Neural cell (in vitro differentiated cells): ENCODE measurements at regions not wholly inside any gene's neighbourhood (a gene's known extent, or its start where the extent isn't known, plus 50 kb on each side); places are given as distances from the start of the nearest gene placed in this dataset.

Source experiments
- H2AFZ ChIP-seq: fragments of 200-600, 300-800 bp; sonication (generic), shearing (Covaris generic); 2 replicates; pipeline ENCODE4 v1.6.0; 2014; ENCODE audit warnings: low read depth, mild to moderate bottlenecking, antibody characterized with exemption, low read length, moderate library complexity
- H3F3A ChIP-seq: fragments of 200-600 bp; shearing (Covaris generic); 2 replicates; pipeline ENCODE4 v1.6.1; 2016; ENCODE audit warnings: mild to moderate bottlenecking, moderate library complexity, mixed read lengths, antibody characterized with exemption, low read length; ENCODE audit not compliant: insufficient read depth, poor library complexity, severe bottlenecking
- H3K27ac ChIP-seq: fragments of 200-600, 300-800 bp; sonication (generic), shearing (Covaris generic); 2 replicates; pipeline ENCODE4 v1.5.1; 2014; ENCODE audit warnings: mild to moderate bottlenecking, low read length, moderate library complexity
- H3K27me3 ChIP-seq: fragments of 300-800, 200-600 bp; sonication (generic), shearing (Covaris generic); 2 replicates; pipeline ENCODE4 v1.6.0; 2014; ENCODE audit warnings: mild to moderate bottlenecking, low read depth, low read length, moderate library complexity; ENCODE audit not compliant: insufficient read depth
- H3K36me3 ChIP-seq: fragments of 300-800, 200-600 bp; sonication (generic), shearing (Covaris generic); 2 replicates; pipeline ENCODE4 v1.5.1; 2014; ENCODE audit warnings: mild to moderate bottlenecking, antibody characterized with exemption, low read length, moderate library complexity; ENCODE audit not compliant: insufficient read depth
- H3K4me2 ChIP-seq: fragments of 300-800, 200-600 bp; sonication (generic), shearing (Covaris generic); 2 replicates; pipeline ENCODE4 v1.6.0; 2014; ENCODE audit warnings: mild to moderate bottlenecking, low read length
- H3K4me3 ChIP-seq: fragments of 300-800, 200-600 bp; sonication (generic), shearing (Covaris generic); 2 replicates; pipeline ENCODE4 v1.5.1; 2014; ENCODE audit warnings: mild to moderate bottlenecking, low read length, moderate library complexity
- H3K79me2 ChIP-seq: fragments of 200-600 bp; shearing (Covaris generic); replicated peaks from 2 replicates; pipeline ENCODE4 v1.6.0; 2014; ENCODE audit warnings: mild to moderate bottlenecking, low read length, moderate library complexity; ENCODE audit not compliant: insufficient read depth
- H3K9ac ChIP-seq: fragments of 300-800, 200-600 bp; sonication (generic), shearing (Covaris generic); 2 replicates; pipeline ENCODE4 v1.6.1; 2016; ENCODE audit warnings: mild to moderate bottlenecking, low read length, mixed read lengths
- H3K9me2 ChIP-seq: fragments of 200-600 bp; shearing (Covaris generic); 2 replicates; pipeline ENCODE4 v1.6.1; 2016; ENCODE audit warnings: mild to moderate bottlenecking, low read length, mixed read lengths; ENCODE audit not compliant: insufficient read depth
- H3K9me3 ChIP-seq: fragments of 200-600, 300-800 bp; sonication (generic), shearing (Covaris generic); 2 replicates; pipeline ENCODE4 v1.6.1; 2016; ENCODE audit warnings: mild to moderate bottlenecking, mixed run types, low read length, moderate library complexity, mixed read lengths
- H4K20me1 ChIP-seq: fragments of 200-600 bp; shearing (Covaris generic); 2 replicates; pipeline ENCODE4 v1.6.1; 2016; ENCODE audit warnings: mild to moderate bottlenecking, mixed run types; ENCODE audit not compliant: insufficient read depth
- CTCF ChIP-seq: fragments of 450-650 bp; IDR thresholded peaks from 2 replicates; pipeline ENCODE4 v1.5.1; 2014; ENCODE audit warnings: antibody characterized with exemption, mild to moderate bottlenecking, moderate library complexity; ENCODE audit not compliant: poor library complexity, severe bottlenecking
- EP300 ChIP-seq: fragments of 450-650 bp; conservative IDR thresholded peaks from 2 replicates; pipeline ENCODE4 v1.6.1; 2014; ENCODE audit warnings: antibody characterized with exemption, mild to moderate bottlenecking, moderate library complexity; ENCODE audit not compliant: poor library complexity, severe bottlenecking
- EZH2 ChIP-seq: fragments of 200-600, 300-800 bp; shearing (Covaris generic), sonication (generic); IDR thresholded peaks from 2 replicates; pipeline ENCODE4 v1.6.1; 2014; ENCODE audit warnings: antibody characterized with exemption, low read length, borderline replicate concordance, mild to moderate bottlenecking; ENCODE audit not compliant: insufficient read depth, poor library complexity, severe bottlenecking
- MXI1 ChIP-seq: fragments of 450-650 bp; conservative IDR thresholded peaks from 2 replicates; pipeline ENCODE4 v1.6.1; 2014; ENCODE audit warnings: antibody characterized with exemption, mild to moderate bottlenecking; ENCODE audit not compliant: poor library complexity, severe bottlenecking
- POLR2AphosphoS5 ChIP-seq: IDR thresholded peaks from 2 replicates; pipeline ENCODE4 v1.6.1; 2012
- RAD21 ChIP-seq: fragments of 450-650 bp; conservative IDR thresholded peaks from 2 replicates; pipeline ENCODE4 v1.6.1; 2014; ENCODE audit warnings: antibody characterized with exemption, mild to moderate bottlenecking, moderate library complexity
- REST ChIP-seq: IDR thresholded peaks from 2 replicates; pipeline ENCODE4 v1.6.1; 2012; ENCODE audit warnings: borderline replicate concordance
- SMC3 ChIP-seq: fragments of 450-650 bp; conservative IDR thresholded peaks from 2 replicates; pipeline ENCODE4 v1.6.1; 2014; ENCODE audit warnings: antibody characterized with exemption, mild to moderate bottlenecking, moderate library complexity; ENCODE audit not compliant: poor library complexity
- TAF1 ChIP-seq: IDR thresholded peaks from 2 replicates; pipeline ENCODE4 v1.6.1; 2012; ENCODE audit warnings: low read depth

DNA sequence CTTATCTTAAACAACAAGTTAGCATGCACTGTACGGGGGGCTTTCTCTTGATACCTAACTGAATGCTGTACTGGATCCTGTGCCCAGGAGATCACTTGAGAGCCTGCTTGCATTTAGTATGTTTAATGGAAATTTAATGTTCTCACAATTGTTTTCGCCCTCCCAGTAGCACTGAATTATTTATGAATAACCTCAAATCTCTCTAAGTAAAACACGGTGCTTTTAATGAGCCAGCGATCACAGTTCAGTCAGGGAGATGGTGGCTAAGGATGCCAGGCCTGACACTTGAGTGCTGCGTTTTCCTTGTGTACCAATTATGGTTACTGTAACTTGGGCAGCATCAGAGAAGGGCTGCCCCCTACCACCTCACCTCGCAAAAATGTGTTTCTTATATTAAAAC, 115.5 kb upstream of the ADARB2 start (continued):
- TF ChIP-seq RAD21 (no peak), SMC3 (no peak)

GRCh38 chr10:1851762-1852161, 114.4 kb upstream of the ADARB2 start:
- no peak overlapping the region for H3K9ac ChIP-seq
- no peaks in the 10 kb centered on the region for H4K20me1 ChIP-seq
- H3K27ac ChIP-seq, result no peak overlapping the region
- H3K27me3 ChIP-seq, result no peaks in the 10 kb centered on the region
- no peaks in the 10 kb centered on the region for H3K9me3 ChIP-seq
- no peaks in the 10 kb centered on the region for H3F3A ChIP-seq
- no peak overlapping the region for H3K4me2 ChIP-seq
- TF ChIP-seq EZH2 (no peak), EP300 (no peak), REST (no peak), SMC3 (no peak), CTCF (no peak), TAF1 (no peak), MXI1 (no peak), POLR2AphosphoS5 (no peak), RAD21 (no peak)
- H3K79me2 ChIP-seq, result no peaks in the 10 kb centered on the region
- no peaks in the 10 kb centered on the region for H3K9me2 ChIP-seq
- no peak overlapping the region for H3K4me3 ChIP-seq
- no peak overlapping the region for H2AFZ ChIP-seq
- no peaks in the 10 kb centered on the region for H3K36me3 ChIP-seq

- H3K36me3 ChIP-seq, result no peaks in the 10 kb centered on the region
- no peak overlapping the region for H3K27ac ChIP-seq
Measured at GRCh38 chr10:1850971-1851527, 113.7 kb upstream of the ADARB2 start.

More at GRCh38 chr10:1850971-1851527, 113.7 kb upstream of the ADARB2 start:
- no peaks in the 10 kb centered on the region for H3F3A ChIP-seq
- no peak overlapping the region for H2AFZ ChIP-seq
- H3K9me2 ChIP-seq, result no peaks in the 10 kb centered on the region
- no peak for TF ChIP-seq TAF1
- no peak for TF ChIP-seq MXI1
- no peak for TF ChIP-seq CTCF
- TF ChIP-seq EP300, result no peak
- TF ChIP-seq SMC3, result no peak
- no peak for TF ChIP-seq POLR2AphosphoS5
- TF ChIP-seq EZH2, result no peak
- no peak for TF ChIP-seq REST
- no peak for TF ChIP-seq RAD21
- no peaks in the 10 kb centered on the region for H3K79me2 ChIP-seq
- H3K9ac ChIP-seq, result no peak overlapping the region
- no peaks in the 10 kb centered on the region for H3K27me3 ChIP-seq
- H4K20me1 ChIP-seq, result no peaks in the 10 kb centered on the region
- no peak overlapping the region for H3K4me3 ChIP-seq
- no peak overlapping the region for H3K4me2 ChIP-seq
- H3K9me3 ChIP-seq, result no peaks in the 10 kb centered on the region
